Testis (tissue), 2 donors: ENCODE measurements at regions not wholly inside any gene's neighbourhood (a gene's known extent, or its start where the extent isn't known, plus 50 kb on each side); places are given as distances from the start of the nearest gene placed in this dataset.

Source experiments
- CTCF ChIP-seq, 3 experiments: fragments of 450-650 bp in 2 of 3; fragments of 200-600 bp in 1 of 3; sonication (generic) in 1 of 3; IDR thresholded peaks; one replicate each; pipeline ENCODE4 v1.5.1; 2016 to 2019; ENCODE audit warnings: antibody characterized with exemption in 3 of 3, mild to moderate bottlenecking in 2 of 3, moderate library complexity in 1 of 3
- POLR2A ChIP-seq: fragments of 450-650 bp; IDR thresholded peaks from one replicate; pipeline ENCODE4 v1.6.1; 2017; ENCODE audit warnings: antibody characterized with exemption, mild to moderate bottlenecking, moderate library complexity

- no peak for TF ChIP-seq CTCF (IDR thresholded peaks at IDR 0.05)
- no peak for TF ChIP-seq POLR2A
Observed at GRCh38 chr16:65312795-65313194, 190.9 kb upstream of the CDH11 start.
